ENCODE measurements at regions not wholly inside any gene's neighbourhood (a gene's known extent, or its start where the extent isn't known, plus 50 kb on each side); places are given as distances from the start of the nearest gene placed in this dataset.

GRCh38 chr18:56368066-56368465, 270.3 kb downstream of the TXNL1 start:
- no peak for TF ChIP-seq CTCF (IDR thresholded peaks at IDR 0.05)
- TF ChIP-seq POLR2A (IDR thresholded peaks at IDR 0.05) = no peak
